Spleen (tissue), 11 donors: ENCODE measurements at regions not wholly inside any gene's neighbourhood (a gene's known extent, or its start where the extent isn't known, plus 50 kb on each side); places are given as distances from the start of the nearest gene placed in this dataset.

Experiments used
- DNase-seq: peaks from one replicate; pipeline ENCODE4 v3.0.0-alpha.2; 2020
- H3K27ac ChIP-seq, 8 donors: fragments of 200-600 bp; sonication (generic) in 7 of 8; 1 replicate in 4 of 8; 2 replicates in 4 of 8; pipeline versions ENCODE4 v1.5.0 to v1.8.0; 2016 to 2021; ENCODE audit warnings: inconsistent platforms in 4 of 8, mild to moderate bottlenecking in 4 of 8, moderate library complexity in 1 of 8
- H3K27me3 ChIP-seq, 7 donors: fragments of 200-600 bp; sonication (generic) in 6 of 7; replicated peaks in 1 of 7; 1 replicate in 4 of 7; 2 replicates in 3 of 7; pipeline versions ENCODE4 v1.5.0 to v1.8.0; 2016 to 2021; ENCODE audit warnings: inconsistent platforms in 3 of 7, mild to moderate bottlenecking in 1 of 7
- H3K36me3 ChIP-seq, 6 donors: fragments of 200-600 bp; sonication (generic) in 5 of 6; 1 replicate in 4 of 6; 2 replicates in 2 of 6; pipeline versions ENCODE4 v1.5.0 to v1.8.0; 2016 to 2021; ENCODE audit warnings: inconsistent platforms in 2 of 6
- H3K4me1 ChIP-seq, 6 donors: fragments of 200-600 bp; sonication (generic) in 5 of 6; 1 replicate in 3 of 6; 2 replicates in 3 of 6; pipeline versions ENCODE4 v1.5.0 to v1.8.0; 2016 to 2021; ENCODE audit warnings: inconsistent platforms in 3 of 6
- H3K4me3 ChIP-seq, 8 donors: fragments of 200-600 bp; sonication (generic) in 7 of 8; 1 replicate in 4 of 8; 2 replicates in 4 of 8; pipeline versions ENCODE4 v1.5.0 to v1.8.0; 2016 to 2021; ENCODE audit warnings: inconsistent platforms in 4 of 8, mild to moderate bottlenecking in 4 of 8, moderate library complexity in 2 of 8
- H3K9me3 ChIP-seq, 8 donors: fragments of 200-600 bp; sonication (generic) in 7 of 8; 1 replicate in 4 of 8; 2 replicates in 4 of 8; pipeline versions ENCODE4 v1.5.0 to v1.8.0; 2016 to 2021; ENCODE audit warnings: inconsistent platforms in 4 of 8
- POLR2A ChIP-seq, 3 donors: fragments of 450-650 bp; IDR thresholded peaks; one replicate each; pipeline ENCODE4 v1.5.1; 2017; ENCODE audit warnings: antibody characterized with exemption in 3 of 3, mild to moderate bottlenecking in 1 of 3
- POLR2AphosphoS5 ChIP-seq, 3 donors: sonication (generic); formaldehyde crosslinking; IDR thresholded peaks; one replicate each; pipeline ENCODE4 v1.5.1; 2017; ENCODE audit warnings: antibody characterized with exemption in 3 of 3
- WGBS, 5 donors: extraction: QIAGEN DNeasy Blood & Tissue Kit in 3 of 5; methylation state at CpG; one replicate each; pipeline versions ENCODE4 v1.1.5 to v1.1.7; 2013 to 2018; 5-methylcytosine and 5-hydroxymethylcytosine counted together
- intact Hi-C: fragments of 100-400 bp; cut with DNase I; formaldehyde crosslinking; loops from one replicate; pipeline ENCODE4 v1.15.0; 2023; ENCODE audit warnings: low total_unique reads
- TF ChIP-seq, protein P1 (sequence below), 11 experiments: fragments of 200-600 bp in 7 of 11; fragments of 450-650 bp in 4 of 11; sonication (generic) in 4 of 11; IDR thresholded peaks in 8 of 11; conservative IDR thresholded peaks in 3 of 11; 1 replicate in 7 of 11; 2 replicates in 4 of 11; pipeline versions ENCODE4 v1.4.0 to v1.8.0; 2016 to 2021; ENCODE audit warnings: antibody characterized with exemption in 11 of 11, inconsistent platforms in 4 of 11, mild to moderate bottlenecking in 1 of 11
- donor health status: healthy with polysubstance abuse.
- donor health status: DM: no; HTN: no; CAD: no; lungs with moderate emphysema.
- donor health status: DM: no; HTN: no; CAD: no.
- donor health status: Bipolar disorder and iron deficiency.
- donor health status: healthy.
- donor health status: DM: no; HTN: no; CAD: no.
- donor health status: DM: yes; HTN: yes; CAD: no.

DNA sequence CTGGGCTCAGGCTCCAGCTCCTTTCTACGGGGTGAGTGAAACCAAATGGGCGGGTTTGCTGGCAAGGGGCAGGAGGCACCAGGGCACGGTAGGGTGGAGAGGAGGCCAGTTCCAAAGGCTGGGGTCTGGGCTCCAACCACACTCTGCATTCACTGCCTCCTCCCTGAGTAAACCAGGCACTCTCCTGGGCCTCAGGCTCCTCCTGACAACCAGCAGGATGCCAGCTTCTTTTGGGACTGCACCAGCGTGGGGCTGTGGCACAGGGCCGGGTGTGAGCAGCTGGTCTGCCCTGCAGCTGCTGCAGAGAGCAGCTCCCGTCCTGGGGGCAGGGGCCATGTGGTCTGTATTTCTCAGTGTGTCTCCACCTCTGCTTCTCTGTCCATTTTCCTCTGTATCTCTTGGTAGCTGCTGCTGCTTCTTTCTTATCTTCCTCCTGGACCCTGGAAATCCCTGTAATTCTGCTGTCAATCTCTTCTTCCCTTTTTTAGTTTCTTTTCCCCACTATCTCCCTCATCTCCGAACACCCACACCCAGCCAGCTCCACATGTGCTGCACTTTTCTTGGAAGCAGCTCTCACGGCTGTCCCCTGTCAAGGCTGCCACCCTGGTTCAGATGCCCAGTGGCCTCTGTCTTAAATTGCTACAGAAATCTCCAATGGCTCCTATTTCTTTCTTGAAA lies 54.9 kb upstream of the TBC1D21 start:
- Histone ChIP-seq H3K27ac (no peak overlapping the region), H3K9me3 (peaks cover 0 to 6% (median 0%) of the 10 kb centered on the region in 8 donors), H3K4me1 (no peaks in the 10 kb centered on the region), H3K36me3 (no peaks in the 10 kb centered on the region), H3K27me3 (peaks cover 0 to 28% (median 0%) of the 10 kb centered on the region in 7 donors), H3K4me3 (no peak overlapping the region)
- peak; percentile 58 for DNase-seq
- intact Hi-C loops, result no loop called here
- WGBS, 5 donors, result 64 to 76% (median 71%) methylated on average over 8 of the region's 8 CpGs
- TF ChIP-seq POLR2AphosphoS5 (IDR thresholded peaks at IDR 0.05) (no peak), POLR2A (IDR thresholded peaks at IDR 0.05) (no peak)

DNA sequence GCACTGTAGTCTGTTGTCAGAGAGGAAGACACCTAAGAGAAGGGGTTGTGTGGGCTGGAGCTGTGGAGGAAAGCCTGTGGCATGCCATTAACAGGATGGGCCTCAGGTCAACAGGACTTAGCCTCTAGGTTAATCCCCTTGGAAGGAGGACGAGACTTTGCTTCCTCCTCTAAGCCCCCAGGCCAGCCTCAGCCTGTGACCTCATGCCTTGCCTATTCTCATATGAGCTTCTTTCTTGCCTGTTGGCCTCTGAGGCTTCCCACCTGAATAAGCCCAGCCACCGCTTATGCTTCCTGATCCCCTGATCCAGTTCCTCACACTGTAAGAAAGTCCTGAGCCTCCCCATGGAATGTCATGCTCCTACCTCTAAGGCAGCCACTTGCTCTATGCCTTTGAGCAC lies 52.2 kb upstream of the TBC1D21 start:
- TF ChIP-seq POLR2AphosphoS5 (IDR thresholded peaks at IDR 0.05) (no peak), POLR2A (IDR thresholded peaks at IDR 0.05) (no peak)
- TF ChIP-seq, protein P1, sequence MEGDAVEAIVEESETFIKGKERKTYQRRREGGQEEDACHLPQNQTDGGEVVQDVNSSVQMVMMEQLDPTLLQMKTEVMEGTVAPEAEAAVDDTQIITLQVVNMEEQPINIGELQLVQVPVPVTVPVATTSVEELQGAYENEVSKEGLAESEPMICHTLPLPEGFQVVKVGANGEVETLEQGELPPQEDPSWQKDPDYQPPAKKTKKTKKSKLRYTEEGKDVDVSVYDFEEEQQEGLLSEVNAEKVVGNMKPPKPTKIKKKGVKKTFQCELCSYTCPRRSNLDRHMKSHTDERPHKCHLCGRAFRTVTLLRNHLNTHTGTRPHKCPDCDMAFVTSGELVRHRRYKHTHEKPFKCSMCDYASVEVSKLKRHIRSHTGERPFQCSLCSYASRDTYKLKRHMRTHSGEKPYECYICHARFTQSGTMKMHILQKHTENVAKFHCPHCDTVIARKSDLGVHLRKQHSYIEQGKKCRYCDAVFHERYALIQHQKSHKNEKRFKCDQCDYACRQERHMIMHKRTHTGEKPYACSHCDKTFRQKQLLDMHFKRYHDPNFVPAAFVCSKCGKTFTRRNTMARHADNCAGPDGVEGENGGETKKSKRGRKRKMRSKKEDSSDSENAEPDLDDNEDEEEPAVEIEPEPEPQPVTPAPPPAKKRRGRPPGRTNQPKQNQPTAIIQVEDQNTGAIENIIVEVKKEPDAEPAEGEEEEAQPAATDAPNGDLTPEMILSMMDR (IDR thresholded peaks at IDR 0.05 in 8 of 11, conservative IDR thresholded peaks at IDR 0.05 in 3 of 11), result no peak
- 52 to 69% (median 67%) methylated on average over 2 of the region's 2 CpGs for WGBS, 5 donors
- Histone ChIP-seq H3K9me3 (peaks cover 0 to 6% (median 0%) of the 10 kb centered on the region in 8 donors), H3K27ac (no peak overlapping the region), H3K27me3 (peaks cover 0 to 28% (median 0%) of the 10 kb centered on the region in 7 donors), H3K36me3 (no peaks in the 10 kb centered on the region), H3K4me1 (no peaks in the 10 kb centered on the region), H3K4me3 (no peak overlapping the region)
- intact Hi-C loops, result no loop called here
- DNase-seq, result peak; percentile 16

DNA sequence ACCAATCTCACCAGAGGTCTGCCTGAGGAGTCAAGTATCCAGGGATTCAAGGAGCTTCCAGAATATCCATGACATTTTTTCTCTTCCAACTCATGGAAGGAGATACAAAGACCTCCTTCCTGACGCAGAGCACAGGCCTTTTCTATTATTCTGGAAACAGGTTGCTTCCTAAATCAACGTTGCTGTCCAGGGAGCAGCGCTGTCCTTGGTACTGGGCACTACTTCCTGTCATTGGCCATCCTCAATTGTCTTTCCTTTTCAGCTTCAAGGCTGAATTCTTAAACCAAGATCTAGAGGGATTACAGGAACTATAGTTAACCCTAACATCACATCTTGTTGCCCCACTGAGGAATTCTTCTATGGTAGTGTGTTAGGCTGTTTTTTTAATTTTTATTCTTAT lies 50.4 kb upstream of the TBC1D21 start:
- TF ChIP-seq, protein P1 (IDR thresholded peaks at IDR 0.05 in 8 of 11, conservative IDR thresholded peaks at IDR 0.05 in 3 of 11), result no peak
- TF ChIP-seq POLR2AphosphoS5 (IDR thresholded peaks at IDR 0.05) (no peak), POLR2A (IDR thresholded peaks at IDR 0.05) (no peak)
- WGBS, 5 donors, result 15 to 26% (median 20%) methylated on average over 3 of the region's 3 CpGs

More for the DNA sequence above, 50.4 kb upstream of the TBC1D21 start:
- Histone ChIP-seq H3K4me1 (no peaks in the 10 kb centered on the region), H3K27ac (no peak overlapping the region), H3K36me3 (no peaks in the 10 kb centered on the region), H3K27me3 (peaks cover 0 to 35% (median 0%) of the 10 kb centered on the region in 7 donors), H3K4me3 (no peak overlapping the region), H3K9me3 (peaks cover 0 to 6% (median 0%) of the 10 kb centered on the region in 8 donors)
- DNase-seq, result no peak
- intact Hi-C loops, result no loop called here
